H1 (cell line): ENCODE measurements at regions not wholly inside any gene's neighbourhood (a gene's known extent, or its start where the extent isn't known, plus 50 kb on each side); places are given as distances from the start of the nearest gene placed in this dataset.

Source experiments
- CTCF ChIA-PET: fragments of 300-600 bp; sonication (Branson Sonifier 250); formaldehyde crosslinking; loops from one replicate; lab custom pipeline; 2021; ENCODE audit not compliant: partially characterized antibody; lab: Charles Lee
- POLR2A ChIA-PET: fragments of 300-600 bp; sonication (Branson Sonifier 250); formaldehyde crosslinking; loops from one replicate; lab custom pipeline; 2021; ENCODE audit warnings: inconsistent platforms; ENCODE audit not compliant: partially characterized antibody; lab: Charles Lee
- DNase-seq, 2 experiments: peaks; one replicate each; pipeline versions ENCODE4 v3.0.0 to v3.0.0-alpha.2; 2010 to 2022; ENCODE audit warnings: low spot score in 2 of 2, low read depth in 1 of 2, mixed read lengths in 1 of 2
- FAIRE-seq: peaks from 2 replicates; lab custom pipeline; 2011; peaks lifted over from hg19 to GRCh38; lab: Jason Lieb, UNC
- H2AFZ ChIP-seq: 2 replicates; pipeline ENCODE4 v1.8.1; 2012; ENCODE audit warnings: low read length, inconsistent platforms
- H2AK5ac ChIP-seq: 2 replicates; pipeline ENCODE4 v1.6.1; 2013; ENCODE audit warnings: low read depth, low read length
- H2BK120ac ChIP-seq: replicated peaks from 2 replicates; pipeline ENCODE3; 2013; ENCODE audit warnings: low read depth, low read length, inconsistent platforms
- H2BK12ac ChIP-seq: 2 replicates; pipeline ENCODE4 v1.6.1; 2013; ENCODE audit warnings: low read depth, low read length
- H2BK15ac ChIP-seq: 2 replicates; pipeline ENCODE4 v1.6.1; 2013; ENCODE audit warnings: low read length
- H2BK20ac ChIP-seq: 2 replicates; pipeline ENCODE4 v1.6.1; 2013; ENCODE audit warnings: low read length
- H2BK5ac ChIP-seq: 2 replicates; pipeline ENCODE4 v1.6.1; 2013; ENCODE audit warnings: low read depth, low read length
- H3K14ac ChIP-seq: 2 replicates; pipeline ENCODE4 v1.6.1; 2013; ENCODE audit warnings: inconsistent platforms; ENCODE audit not compliant: insufficient read length
- H3K18ac ChIP-seq: 2 replicates; pipeline ENCODE4 v1.6.1; 2013; ENCODE audit warnings: low read length; ENCODE audit errors: extremely low read depth
- H3K23ac ChIP-seq: 2 replicates; pipeline ENCODE4 v1.6.1; 2013; ENCODE audit warnings: inconsistent platforms; ENCODE audit not compliant: insufficient read length
- H3K23me2 ChIP-seq: 2 replicates; pipeline ENCODE4 v1.6.1; 2013; ENCODE audit warnings: low read depth, low read length
- H3K27ac ChIP-seq: 2 replicates; pipeline ENCODE4 v1.6.1; 2011; ENCODE audit warnings: low read depth, low read length, inconsistent platforms
- H3K27me3 ChIP-seq, 4 experiments: replicated peaks in 1 of 4; 1 replicate in 1 of 4; 2 replicates in 3 of 4; pipeline versions ENCODE4 v1.6.1 to v1.8.1; 2011 to 2013; ENCODE audit warnings: low read length in 3 of 4, mild to moderate bottlenecking in 3 of 4, inconsistent platforms in 2 of 4, mixed read lengths in 2 of 4, moderate library complexity in 1 of 4; ENCODE audit not compliant: control insufficient read depth in 3 of 4, insufficient read depth in 3 of 4; ENCODE audit errors: extremely low read depth in 1 of 4
- H3K36me3 ChIP-seq, 4 experiments: 2 replicates each; pipeline versions ENCODE4 v1.6.1 to v1.8.1; 2011 to 2013; ENCODE audit warnings: mild to moderate bottlenecking in 4 of 4, low read length in 3 of 4, moderate library complexity in 2 of 4, control low read depth in 1 of 4, inconsistent platforms in 1 of 4; ENCODE audit not compliant: insufficient read depth in 4 of 4, control insufficient read depth in 2 of 4
- H3K4ac ChIP-seq: replicated peaks from 2 replicates; pipeline ENCODE3; 2013; ENCODE audit warnings: low read length, low read depth, mixed read lengths, inconsistent platforms; ENCODE audit not compliant: insufficient read length
- H3K4me1 ChIP-seq, 4 experiments: replicated peaks in 1 of 4; 1 replicate in 1 of 4; 2 replicates in 3 of 4; pipeline versions ENCODE4 v1.6.1 to v1.8.1; 2011 to 2013; ENCODE audit warnings: low read length in 3 of 4, inconsistent platforms in 2 of 4, mixed read lengths in 1 of 4; ENCODE audit not compliant: insufficient read depth in 4 of 4, control insufficient read depth in 3 of 4
- H3K4me2 ChIP-seq, 2 experiments: 2 replicates each; pipeline versions ENCODE4 v1.6.1 to v1.8.1; 2011 to 2013; ENCODE audit warnings: low read depth in 2 of 2, low read length in 2 of 2, control low read depth in 1 of 2, inconsistent platforms in 1 of 2, mild to moderate bottlenecking in 1 of 2; ENCODE audit not compliant: insufficient read depth in 1 of 2
- H3K4me3 ChIP-seq, 4 experiments: fragments of 200-600, 300-600 bp in 1 of 4; sonication (generic), shearing (Covaris generic), sonication (Bioruptor Twin) in 1 of 4; 2 replicates each; pipeline versions ENCODE4 v1.5.1 to v1.8.1; 2011 to 2016; ENCODE audit warnings: low read length in 4 of 4, low read depth in 3 of 4, control low read depth in 2 of 4, inconsistent platforms in 2 of 4, mild to moderate bottlenecking in 2 of 4, mixed read lengths in 1 of 4, moderate library complexity in 1 of 4; ENCODE audit not compliant: insufficient read depth in 2 of 4; ENCODE audit errors: extremely low read depth in 1 of 4
- H3K56ac ChIP-seq: replicated peaks from 2 replicates; pipeline ENCODE3; 2013; ENCODE audit warnings: low read depth, mild to moderate bottlenecking, mixed read lengths, low read length, inconsistent platforms; ENCODE audit not compliant: insufficient read length
- H3K79me1 ChIP-seq: 2 replicates; pipeline ENCODE4 v1.6.1; 2013; ENCODE audit warnings: low read depth, low read length, control low read depth
- H3K79me2 ChIP-seq, 2 experiments: 2 replicates each; pipeline versions ENCODE4 v1.6.1 to v1.8.1; 2012 to 2013; ENCODE audit warnings: low read length in 2 of 2, mild to moderate bottlenecking in 2 of 2, inconsistent platforms in 1 of 2; ENCODE audit not compliant: insufficient read depth in 2 of 2, control insufficient read depth in 1 of 2
- H3K9ac ChIP-seq, 4 experiments: replicated peaks in 1 of 4; 1 replicate in 1 of 4; 2 replicates in 3 of 4; pipeline versions ENCODE4 v1.6.1 to v1.8.1; 2011 to 2013; ENCODE audit warnings: low read depth in 3 of 4, low read length in 3 of 4, control low read depth in 2 of 4, mild to moderate bottlenecking in 2 of 4, moderate library complexity in 2 of 4, inconsistent platforms in 1 of 4; ENCODE audit errors: extremely low read depth in 1 of 4
- H3K9me3 ChIP-seq, 2 experiments: 2 replicates each; pipeline versions ENCODE4 v1.6.1 to v1.8.1; 2012 to 2013; ENCODE audit warnings: mild to moderate bottlenecking in 2 of 2, moderate library complexity in 2 of 2, control low read depth in 1 of 2, inconsistent platforms in 1 of 2, low read depth in 1 of 2, low read length in 1 of 2, mixed read lengths in 1 of 2; ENCODE audit not compliant: insufficient read depth in 2 of 2
- H4K20me1 ChIP-seq, 2 experiments: replicated peaks in 1 of 2; 2 replicates each; pipeline versions ENCODE3 to v1.8.1; 2011 to 2013; ENCODE audit warnings: inconsistent platforms in 2 of 2, low read length in 2 of 2, mild to moderate bottlenecking in 1 of 2; ENCODE audit not compliant: insufficient read depth in 2 of 2, control insufficient read depth in 1 of 2
- H4K5ac ChIP-seq: 2 replicates; pipeline ENCODE4 v1.6.1; 2013; ENCODE audit warnings: low read length, low read depth, mixed read lengths, inconsistent platforms; ENCODE audit not compliant: insufficient read length
- H4K8ac ChIP-seq: 2 replicates; pipeline ENCODE4 v1.8.0; 2013; ENCODE audit warnings: mild to moderate bottlenecking, moderate library complexity, low read length, inconsistent platforms; ENCODE audit not compliant: insufficient read depth; ENCODE audit errors: extremely low read depth
- H4K91ac ChIP-seq: replicated peaks from 2 replicates; pipeline ENCODE3; 2013; ENCODE audit warnings: low read length, mixed read lengths, inconsistent platforms; ENCODE audit not compliant: insufficient read length
- KDM5A ChIP-seq: fragments of 200-600 bp; IDR thresholded peaks from 2 replicates; pipeline ENCODE4 v1.7.1; 2012; ENCODE audit warnings: mild to moderate bottlenecking, low read length, inconsistent platforms, mixed read lengths
- YY1 ChIP-seq: IDR thresholded peaks from 2 replicates; pipeline ENCODE4 v1.6.1; 2011; ENCODE audit warnings: low read depth, mild to moderate bottlenecking, low read length
- WGBS, 2 experiments: shearing (Covaris generic) in 1 of 2; methylation state at CpG; one replicate each; pipeline versions ENCODE4 v1.1.6 to v1.1.7; 2013 to 2015; ENCODE audit warnings: low lambda C conversion rate in 2 of 2, mixed read lengths in 2 of 2, inconsistent platforms in 1 of 2, low coverage in 1 of 2, missing lambda C conversion rate in 1 of 2; ENCODE audit not compliant: insufficient replicate concordance in 2 of 2, insufficient coverage in 1 of 2, insufficient read length in 1 of 2; ENCODE audit errors: extremely low coverage in 1 of 2, missing lambda C conversion rate in 1 of 2; 5-methylcytosine and 5-hydroxymethylcytosine counted together

DNA sequence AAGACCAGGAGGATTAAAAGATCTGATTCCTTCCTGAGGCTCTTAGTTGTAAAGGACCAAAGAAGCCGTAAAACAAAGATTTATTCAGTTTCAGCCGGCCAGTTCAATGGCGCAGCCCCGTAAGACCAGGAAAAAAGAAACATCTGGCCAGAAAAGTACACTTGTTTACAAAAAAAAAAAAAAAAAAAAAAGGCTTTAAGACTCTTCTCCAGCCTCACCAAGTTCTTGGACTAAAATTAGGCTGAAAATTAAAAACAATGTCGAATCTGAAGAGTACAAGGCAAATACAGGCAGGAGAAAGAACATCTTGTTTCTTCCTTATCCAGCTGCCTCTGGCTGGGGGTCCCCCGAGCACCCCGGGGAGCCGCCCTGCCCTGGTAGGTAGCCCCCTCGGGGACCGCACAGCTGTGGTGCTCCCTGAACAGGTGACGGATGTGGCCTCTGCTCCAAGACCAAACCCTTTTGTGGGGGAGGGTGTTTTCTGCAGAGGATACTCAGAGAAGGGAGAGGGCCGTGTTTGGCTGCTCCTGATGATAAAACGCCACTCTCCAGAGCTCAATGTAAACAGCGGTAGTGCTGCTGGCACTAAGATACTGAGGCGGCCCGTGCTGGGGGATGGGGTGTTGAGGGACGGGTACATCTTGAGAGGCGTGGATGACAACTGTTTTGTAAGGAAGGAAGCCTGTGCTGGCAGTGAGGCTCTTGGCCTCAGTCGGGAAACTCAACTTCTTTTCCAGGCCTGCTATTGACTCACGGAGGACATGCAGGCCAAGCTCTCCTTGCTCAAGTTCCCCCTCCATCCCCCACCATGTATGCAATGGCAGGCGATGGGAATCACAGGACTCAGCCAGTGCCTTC lies 201.0 kb upstream of the DIO3 start:
- H3K4me3 ChIP-seq: no peak overlapping the region
- no peak overlapping the region for H2BK12ac ChIP-seq
- H4K20me1 ChIP-seq: no peaks in the 10 kb centered on the region
- no peak overlapping the region for H2AK5ac ChIP-seq
- no peaks in the 10 kb centered on the region for H3K79me1 ChIP-seq
- no peak overlapping the region for H2BK5ac ChIP-seq
- 94% methylated on average over 21 of the region's 21 CpGs; no CpG with 5 or more reads in 1 of the 2 experiments for WGBS, 2 experiments
- H3K56ac ChIP-seq: no peak overlapping the region
- ChIA-PET CTCF (no interaction called here), POLR2A (no interaction called here)
- peaks cover 0 to 5% (median 0%) of the 10 kb centered on the region in 4 experiments; a peak in 2 of 7 replicates for H3K4me1 ChIP-seq
- no peak overlapping the region for H3K9ac ChIP-seq
- H3K23me2 ChIP-seq: no peaks in the 10 kb centered on the region
- no peak overlapping the region for H3K4ac ChIP-seq
- no peak for FAIRE-seq
- no peak overlapping the region for H2AFZ ChIP-seq
- no peak overlapping the region for H4K5ac ChIP-seq
- H4K8ac ChIP-seq: no peak overlapping the region
- H3K79me2 ChIP-seq: no peaks in the 10 kb centered on the region
- H3K14ac ChIP-seq: no peak overlapping the region
- peaks cover 0 to 1% of the 10 kb centered on the region in 2 experiments; a peak in 1 of 4 replicates for H3K9me3 ChIP-seq
- no peaks in the 10 kb centered on the region for H3K27me3 ChIP-seq
- H3K36me3 ChIP-seq: no peaks in the 10 kb centered on the region
- no peak overlapping the region for H2BK120ac ChIP-seq
- no peak for DNase-seq
- no peak overlapping the region for H3K18ac ChIP-seq
- no peak overlapping the region for H2BK15ac ChIP-seq
- H3K23ac ChIP-seq: no peak overlapping the region
- no peak overlapping the region for H4K91ac ChIP-seq
- no peak overlapping the region for H3K4me2 ChIP-seq
- H3K27ac ChIP-seq: no peak overlapping the region
- H2BK20ac ChIP-seq: no peak overlapping the region
- TF ChIP-seq KDM5A (no peak), YY1 (no peak)
